IPS DF 6.9 (cell line): ENCODE measurements at regions not wholly inside any gene's neighbourhood (a gene's known extent, or its start where the extent isn't known, plus 50 kb on each side); places are given as distances from the start of the nearest gene placed in this dataset.

Experiments
- DNase-seq: peaks from one replicate; pipeline ENCODE4 v3.0.0-alpha.2; 2013; ENCODE audit warnings: low read depth, low spot score
- H3K27ac ChIP-seq: one replicate; pipeline ENCODE4 v1.5.1; 2013; ENCODE audit warnings: low read length, control low read depth
- H3K27me3 ChIP-seq: 2 replicates; pipeline ENCODE4 v1.6.1; 2013; ENCODE audit warnings: mild to moderate bottlenecking, low read length; ENCODE audit not compliant: control insufficient read depth, insufficient read depth
- H3K36me3 ChIP-seq: 2 replicates; pipeline ENCODE4 v1.6.1; 2013; ENCODE audit warnings: low read length; ENCODE audit not compliant: control insufficient read depth, insufficient read depth
- H3K4me1 ChIP-seq: 2 replicates; pipeline ENCODE4 v1.6.1; 2013; ENCODE audit warnings: low read length; ENCODE audit not compliant: control insufficient read depth, insufficient read depth
- H3K4me3 ChIP-seq: 2 replicates; pipeline ENCODE4 v1.5.1; 2013; ENCODE audit warnings: mild to moderate bottlenecking, low read length
- H3K9me3 ChIP-seq: 2 replicates; pipeline ENCODE4 v1.6.1; 2013; ENCODE audit warnings: low read length, inconsistent platforms; ENCODE audit not compliant: control insufficient read depth, insufficient read depth
- WGBS: extraction: QIAGEN DNeasy Blood & Tissue Kit; methylation state at CpG from one replicate; pipeline ENCODE4 v1.1.7; 2013; ENCODE audit warnings: mixed read lengths, missing lambda C conversion rate; ENCODE audit not compliant: insufficient read length, insufficient coverage; 5-methylcytosine and 5-hydroxymethylcytosine counted together

GRCh38 chr2:11042841-11043240 lies 112.4 kb upstream of the SLC66A3 start:
- Histone ChIP-seq H3K27me3 (no peaks in the 10 kb centered on the region), H3K4me3 (no peak overlapping the region), H3K27ac (no peak overlapping the region), H3K4me1 (peaks cover 2% of the 10 kb centered on the region; the same call in 1 of the 2 replicates), H3K36me3 (no peaks in the 10 kb centered on the region), H3K9me3 (no peaks in the 10 kb centered on the region)
- no CpG with 5 or more reads among the region's 8 CpGs for WGBS
- no peak for DNase-seq

- Histone ChIP-seq H3K4me1 (peaks cover 2% of the 10 kb centered on the region; the same call in 1 of the 2 replicates), H3K36me3 (no peaks in the 10 kb centered on the region), H3K27me3 (no peaks in the 10 kb centered on the region), H3K9me3 (no peaks in the 10 kb centered on the region), H3K27ac (no peak overlapping the region), H3K4me3 (no peak overlapping the region)
- DNase-seq = no peak
- no CpG with 5 or more reads among the region's 2 CpGs for WGBS
These were observed 112.0 kb upstream of the SLC66A3 start for GRCh38 chr2:11043245-11043644.

DNA sequence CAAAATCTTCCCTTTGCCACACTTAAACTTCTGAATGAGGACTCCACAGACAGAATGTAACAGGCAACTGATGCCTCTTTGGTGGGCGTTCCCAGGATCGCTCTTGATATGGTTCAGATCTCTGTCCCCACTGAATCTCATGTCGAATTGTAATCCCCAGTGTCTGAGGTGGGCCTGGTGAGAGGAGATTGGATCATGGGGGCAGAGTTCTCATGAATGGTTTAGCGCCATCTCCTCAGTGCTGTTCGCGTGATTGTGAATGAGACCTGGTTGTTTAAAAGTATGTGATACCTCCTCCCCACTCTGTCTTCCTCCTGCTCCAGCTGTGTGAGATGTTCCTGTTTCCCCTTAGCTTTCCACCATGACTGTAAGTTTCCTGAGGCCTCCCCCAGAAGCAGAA lies 111.1 kb upstream of the SLC66A3 start:
- no peaks in the 10 kb centered on the region for H3K36me3 ChIP-seq
- peaks cover 2% of the 10 kb centered on the region; the same call in 1 of the 2 replicates for H3K4me1 ChIP-seq
- no peak overlapping the region for H3K4me3 ChIP-seq
- no peaks in the 10 kb centered on the region for H3K27me3 ChIP-seq
- no peak for DNase-seq
- no peaks in the 10 kb centered on the region for H3K9me3 ChIP-seq
- H3K27ac ChIP-seq = no peak overlapping the region
- no CpG with 5 or more reads among the region's 6 CpGs for WGBS

GRCh38 chr2:11045294-11045693 lies 110.0 kb upstream of the SLC66A3 start:
- H3K27ac ChIP-seq = no peak overlapping the region
- no CpG with 5 or more reads among the region's 7 CpGs for WGBS
- H3K4me1 ChIP-seq = peaks cover 2% of the 10 kb centered on the region; the same call in 1 of the 2 replicates
- no peak overlapping the region for H3K4me3 ChIP-seq
- H3K27me3 ChIP-seq = no peaks in the 10 kb centered on the region
- H3K9me3 ChIP-seq = no peaks in the 10 kb centered on the region
- no peaks in the 10 kb centered on the region for H3K36me3 ChIP-seq
- DNase-seq = no peak

DNA sequence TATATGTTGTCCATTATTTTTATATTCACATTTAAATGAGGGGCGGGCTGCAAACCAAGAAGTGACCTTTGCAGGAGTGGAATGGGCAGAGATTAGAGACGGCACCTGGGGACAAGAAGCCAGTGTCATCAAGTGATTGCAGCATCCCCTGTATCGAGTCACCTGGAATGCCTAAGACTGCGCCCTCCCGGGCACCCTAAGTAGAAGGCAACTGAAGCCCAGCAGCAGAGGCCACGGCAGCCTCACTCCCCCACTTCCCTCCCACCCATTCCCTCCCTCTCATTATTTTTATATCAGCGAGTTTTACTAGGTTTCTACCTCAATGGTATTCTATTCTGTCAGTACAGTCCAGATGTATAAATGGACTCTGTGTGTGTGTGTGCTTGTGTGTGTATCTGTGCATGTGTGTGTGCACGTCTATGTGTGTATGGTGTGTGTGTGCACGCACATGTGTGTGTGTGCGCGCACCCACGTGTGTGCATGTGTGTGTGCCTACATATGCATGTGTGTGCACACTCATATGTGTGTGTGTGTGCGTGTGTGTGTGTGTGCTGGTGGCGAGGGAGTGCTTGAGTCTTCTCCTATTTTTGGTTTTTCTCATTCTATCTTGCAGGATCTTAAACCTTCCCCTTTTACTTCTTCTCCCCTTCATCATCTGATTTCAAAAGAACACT lies 106.8 kb upstream of the SLC66A3 start:
- Histone ChIP-seq H3K36me3 (no peaks in the 10 kb centered on the region), H3K27ac (no peak overlapping the region), H3K4me3 (no peak overlapping the region), H3K9me3 (no peaks in the 10 kb centered on the region), H3K4me1 (no peaks in the 10 kb centered on the region), H3K27me3 (no peaks in the 10 kb centered on the region)
- no CpG with 5 or more reads among the region's 14 CpGs for WGBS
- no peak for DNase-seq

DNA sequence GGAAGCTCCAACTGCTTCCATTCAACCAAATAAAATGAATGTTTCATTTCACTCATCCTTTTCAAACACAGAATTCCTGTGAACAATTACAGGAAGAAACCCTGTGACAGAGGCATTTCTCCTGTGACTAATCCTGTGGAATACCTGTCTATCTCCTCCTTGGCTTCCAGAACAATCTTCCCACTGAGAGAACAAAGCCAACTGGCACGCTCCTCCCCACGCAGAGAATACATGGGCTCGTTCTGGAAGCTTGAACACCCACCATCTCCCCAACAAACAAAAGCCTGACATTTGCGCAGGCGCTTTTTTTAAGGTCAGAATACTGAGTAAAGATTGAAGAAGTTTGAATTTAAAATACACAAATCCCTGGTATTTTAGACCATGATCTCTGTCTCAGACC lies 104.7 kb upstream of the SLC66A3 start:
- Histone ChIP-seq H3K27ac (no peak overlapping the region), H3K9me3 (no peaks in the 10 kb centered on the region), H3K4me3 (no peak overlapping the region), H3K4me1 (no peaks in the 10 kb centered on the region), H3K27me3 (no peaks in the 10 kb centered on the region), H3K36me3 (no peaks in the 10 kb centered on the region)
- no peak for DNase-seq
- no CpG with 5 or more reads among the region's 5 CpGs for WGBS

GRCh38 chr2:11051280-11051679 lies 104.0 kb upstream of the SLC66A3 start:
- H3K27ac ChIP-seq = no peak overlapping the region
- no peaks in the 10 kb centered on the region for H3K4me1 ChIP-seq
- DNase-seq = no peak
- no CpG with 5 or more reads among the region's 9 CpGs for WGBS
- no peaks in the 10 kb centered on the region for H3K36me3 ChIP-seq
- no peaks in the 10 kb centered on the region for H3K9me3 ChIP-seq
- H3K4me3 ChIP-seq = no peak overlapping the region
- H3K27me3 ChIP-seq = no peaks in the 10 kb centered on the region

GRCh38 chr2:11053546-11053945 lies 101.7 kb upstream of the SLC66A3 start:
- no peak for DNase-seq
- Histone ChIP-seq H3K27me3 (no peaks in the 10 kb centered on the region), H3K36me3 (no peaks in the 10 kb centered on the region), H3K9me3 (no peaks in the 10 kb centered on the region), H3K4me3 (no peak overlapping the region), H3K27ac (no peak overlapping the region), H3K4me1 (no peaks in the 10 kb centered on the region)
- WGBS = no CpG with 5 or more reads among the region's 12 CpGs

DNA sequence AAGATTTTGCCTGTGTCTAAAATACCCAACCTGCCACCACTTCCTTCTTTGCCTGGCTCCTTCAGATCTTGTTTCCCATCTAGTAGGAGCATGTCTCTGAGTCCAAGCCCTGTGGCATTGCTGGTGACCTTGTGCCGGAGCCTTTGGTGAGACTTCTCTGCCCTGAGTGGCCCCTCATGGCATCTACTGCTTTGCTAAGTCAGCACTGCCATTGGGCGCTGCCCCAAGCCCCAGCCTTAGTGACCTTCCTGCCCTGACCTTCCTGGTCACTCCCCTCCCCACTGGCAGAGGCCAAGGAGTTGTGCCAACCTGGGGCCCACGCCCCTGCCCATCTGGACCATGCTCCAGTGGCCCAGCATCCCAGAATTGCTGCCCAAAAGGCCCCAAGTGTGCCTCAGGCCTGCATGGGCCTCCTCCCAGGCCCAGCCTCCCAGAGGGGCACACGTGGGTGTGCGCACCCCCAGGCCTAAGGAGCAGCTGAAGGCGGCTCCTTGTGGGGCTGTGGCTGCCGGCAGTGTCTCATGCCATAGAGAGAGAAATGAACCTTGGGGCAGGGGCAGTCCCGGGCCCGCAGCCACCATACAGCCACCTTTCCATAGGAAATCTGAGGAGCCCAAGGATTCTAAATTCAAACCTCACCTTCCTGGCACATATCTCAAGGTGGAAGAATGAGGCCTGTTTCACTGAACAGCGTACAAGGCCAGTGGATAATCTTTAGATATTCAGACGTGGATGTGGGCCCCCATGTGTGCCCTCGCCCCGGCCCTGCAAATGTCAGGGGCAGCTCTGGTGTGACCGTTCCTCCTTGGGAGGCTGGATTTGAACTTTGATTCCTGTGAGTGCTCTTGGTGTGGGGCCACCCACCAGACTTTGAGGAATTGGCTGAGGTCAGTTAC lies 100.2 kb upstream of the SLC66A3 start:
- WGBS = no CpG with 5 or more reads among the region's 14 CpGs
- no peaks in the 10 kb centered on the region for H3K36me3 ChIP-seq
- no peaks in the 10 kb centered on the region for H3K4me1 ChIP-seq
- H3K27me3 ChIP-seq = no peaks in the 10 kb centered on the region
- H3K9me3 ChIP-seq = no peaks in the 10 kb centered on the region
- no peak for DNase-seq
- no peak overlapping the region for H3K4me3 ChIP-seq
- no peak overlapping the region for H3K27ac ChIP-seq

DNA sequence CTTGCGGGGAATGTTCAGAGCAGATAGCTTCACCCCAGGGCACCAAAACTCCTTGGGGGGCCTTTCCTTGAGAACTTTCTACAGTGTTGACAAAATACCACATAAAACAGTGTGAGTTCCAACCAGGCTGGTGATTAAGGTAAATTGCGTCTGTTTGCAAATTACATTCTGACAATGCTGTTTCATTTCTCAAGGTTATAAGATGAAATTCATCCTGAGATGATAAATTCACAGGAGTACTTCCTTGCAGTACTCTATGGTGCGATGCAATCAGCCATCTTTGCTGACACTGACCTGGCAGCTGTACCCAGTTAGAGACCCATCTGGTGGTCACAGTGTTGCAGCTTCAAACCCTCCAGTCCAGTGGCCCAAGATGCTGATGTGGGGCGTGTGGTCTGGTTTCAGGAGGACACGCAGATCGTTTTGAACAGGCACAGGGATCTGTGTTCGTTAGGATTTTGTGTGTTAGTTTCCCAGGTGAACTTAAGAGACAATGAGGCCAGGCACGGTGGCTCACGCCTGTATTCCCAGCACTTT lies 99.5 kb upstream of the SLC66A3 start:
- WGBS = no CpG with 5 or more reads among the region's 9 CpGs
- Histone ChIP-seq H3K27me3 (no peaks in the 10 kb centered on the region), H3K4me3 (no peak overlapping the region), H3K36me3 (no peaks in the 10 kb centered on the region), H3K27ac (no peak overlapping the region), H3K4me1 (no peaks in the 10 kb centered on the region), H3K9me3 (no peaks in the 10 kb centered on the region)
- DNase-seq = no peak
